DOHH2 (cell line): ENCODE measurements at regions not wholly inside any gene's neighbourhood (a gene's known extent, or its start where the extent isn't known, plus 50 kb on each side); places are given as distances from the start of the nearest gene placed in this dataset.

Experiments used
- H3F3A ChIP-seq: fragments of 200-600 bp; sonication (generic), shearing (Covaris generic); 2 replicates; pipeline ENCODE4 v1.6.0; 2016; ENCODE audit warnings: antibody characterized with exemption, mild to moderate bottlenecking; ENCODE audit not compliant: control insufficient read depth, insufficient read depth
- H3K27ac ChIP-seq: fragments of 200-600 bp; sonication (generic); 2 replicates; pipeline ENCODE4 v1.5.1; 2014; ENCODE audit warnings: low read depth, mild to moderate bottlenecking, low read length, moderate library complexity
- H3K27me3 ChIP-seq: fragments of 200-600 bp; sonication (generic); 2 replicates; pipeline ENCODE4 v1.6.1; 2014; ENCODE audit warnings: mild to moderate bottlenecking, low read length, mixed read lengths; ENCODE audit not compliant: control insufficient read depth
- H3K36me3 ChIP-seq: fragments of 200-600 bp; sonication (generic); 2 replicates; pipeline ENCODE4 v1.6.1; 2014; ENCODE audit warnings: mild to moderate bottlenecking, low read length, moderate library complexity, mixed read lengths; ENCODE audit not compliant: control insufficient read depth
- H3K4me1 ChIP-seq: fragments of 200-600 bp; sonication (generic); 2 replicates; pipeline ENCODE4 v1.6.1; 2014; ENCODE audit warnings: mild to moderate bottlenecking, low read length, mixed read lengths; ENCODE audit not compliant: control insufficient read depth
- H3K4me2 ChIP-seq: fragments of 200-600 bp; sonication (generic); 2 replicates; pipeline ENCODE4 v1.6.0; 2014; ENCODE audit warnings: mild to moderate bottlenecking, low read length, moderate library complexity
- H3K4me3 ChIP-seq: fragments of 200-600 bp; sonication (generic); 2 replicates; pipeline ENCODE4 v1.5.1; 2014; ENCODE audit warnings: mild to moderate bottlenecking, low read length, mixed read lengths
- H3K79me2 ChIP-seq: fragments of 200-600 bp; sonication (generic); 2 replicates; pipeline ENCODE4 v1.6.1; 2014; ENCODE audit warnings: mild to moderate bottlenecking, low read length, mixed read lengths; ENCODE audit not compliant: control insufficient read depth
- H3K9me2 ChIP-seq: fragments of 200-600 bp; sonication (generic); replicated peaks from 2 replicates; pipeline ENCODE4 v1.6.1; 2014; ENCODE audit warnings: mild to moderate bottlenecking, low read length, mixed read lengths; ENCODE audit not compliant: control insufficient read depth
- H3K9me3 ChIP-seq: fragments of 200-600 bp; sonication (generic); 2 replicates; pipeline ENCODE4 v1.6.1; 2014; ENCODE audit warnings: antibody characterized with exemption, low read length, mixed read lengths; ENCODE audit not compliant: control insufficient read depth, insufficient read depth
- H4K20me1 ChIP-seq: fragments of 200-600 bp; sonication (generic); 2 replicates; pipeline ENCODE4 v1.6.0; 2014; ENCODE audit warnings: low read depth, mild to moderate bottlenecking, antibody characterized with exemption, low read length, moderate library complexity; ENCODE audit not compliant: control insufficient read depth, insufficient read depth
- CTCF ChIP-seq: fragments of 200-600 bp; sonication (generic); IDR thresholded peaks from one replicate; pipeline ENCODE4 v1.5.1; 2014; ENCODE audit warnings: antibody characterized with exemption, mild to moderate bottlenecking, low read depth, low read length; ENCODE audit not compliant: poor library complexity, severe bottlenecking
- EZH2phosphoT487 ChIP-seq: fragments of 200-600 bp; sonication (generic); IDR thresholded peaks from 2 replicates; pipeline ENCODE4 v1.6.1; 2017; ENCODE audit warnings: borderline replicate concordance, mild to moderate bottlenecking, antibody characterized with exemption, low read length, moderate library complexity, mixed read lengths

GRCh38 chr1:218882454-218882853 lies 291.2 kb upstream of the LYPLAL1 start:
- Histone ChIP-seq H3K4me2 (no peak overlapping the region), H3K79me2 (no peaks in the 10 kb centered on the region), H3K4me3 (no peak overlapping the region), H3K9me2 (no peaks in the 10 kb centered on the region), H3K4me1 (no peaks in the 10 kb centered on the region), H3K9me3 (no peaks in the 10 kb centered on the region), H3F3A (no peaks in the 10 kb centered on the region), H3K36me3 (no peaks in the 10 kb centered on the region), H4K20me1 (no peaks in the 10 kb centered on the region), H3K27ac (no peak overlapping the region), H3K27me3 (no peaks in the 10 kb centered on the region)
- no peak for TF ChIP-seq CTCF
- no peak for TF ChIP-seq EZH2phosphoT487

GRCh38 chr1:218886101-218886871 lies 287.4 kb upstream of the LYPLAL1 start:
- Histone ChIP-seq H3K79me2 (no peaks in the 10 kb centered on the region), H3K4me1 (no peaks in the 10 kb centered on the region), H3K36me3 (no peaks in the 10 kb centered on the region), H3K27me3 (no peaks in the 10 kb centered on the region), H3K9me3 (no peaks in the 10 kb centered on the region), H3K4me3 (no peak overlapping the region), H4K20me1 (no peaks in the 10 kb centered on the region), H3K4me2 (no peak overlapping the region), H3K27ac (no peak overlapping the region), H3K9me2 (no peaks in the 10 kb centered on the region), H3F3A (no peaks in the 10 kb centered on the region)
- TF ChIP-seq EZH2phosphoT487 (no peak), CTCF (no peak)

- Histone ChIP-seq H4K20me1 (no peaks in the 10 kb centered on the region), H3K36me3 (no peaks in the 10 kb centered on the region), H3K27ac (no peak overlapping the region), H3K4me1 (no peaks in the 10 kb centered on the region), H3K4me3 (no peak overlapping the region), H3K4me2 (no peak overlapping the region), H3K27me3 (no peaks in the 10 kb centered on the region), H3K9me2 (no peaks in the 10 kb centered on the region), H3K79me2 (no peaks in the 10 kb centered on the region), H3F3A (no peaks in the 10 kb centered on the region), H3K9me3 (no peaks in the 10 kb centered on the region)
- TF ChIP-seq CTCF = no peak
- no peak for TF ChIP-seq EZH2phosphoT487
Measured at GRCh38 chr1:218887141-218887925, 286.3 kb upstream of the LYPLAL1 start.
